OCI-LY3 (cell line): ENCODE measurements at regions not wholly inside any gene's neighbourhood (a gene's known extent, or its start where the extent isn't known, plus 50 kb on each side); places are given as distances from the start of the nearest gene placed in this dataset.
"Not testable (repeated sequence)": the region's sequence is repeated elsewhere in the genome, so short reads cannot be mapped to it uniquely, and the experiment has no call there.

Source experiments
- H2AFZ ChIP-seq: fragments of 200-600, 300-600 bp; shearing (Covaris generic); 2 replicates; pipeline ENCODE4 v1.6.0; 2014; ENCODE audit warnings: antibody characterized with exemption, low read depth, low read length
- H3K27ac ChIP-seq: fragments of 200-600, 300-600 bp; sonication (generic); 2 replicates; pipeline ENCODE4 v1.5.1; 2014; ENCODE audit warnings: mild to moderate bottlenecking, low read length, moderate library complexity, mixed read lengths
- H3K27me3 ChIP-seq: fragments of 200-600, 300-600 bp; sonication (generic); 2 replicates; pipeline ENCODE4 v1.6.1; 2014; ENCODE audit warnings: low read depth, low read length, mixed read lengths
- H3K36me3 ChIP-seq: fragments of 200-600, 300-600 bp; sonication (generic); replicated peaks from 2 replicates; pipeline ENCODE3; 2014; ENCODE audit warnings: low read depth, low read length, mixed read lengths
- H3K4me1 ChIP-seq: fragments of 300-600, 200-600 bp; sonication (generic); 2 replicates; pipeline ENCODE4 v1.6.1; 2014; ENCODE audit warnings: low read length, mixed read lengths
- H3K4me2 ChIP-seq: fragments of 200-600, 300-600 bp; sonication (generic); 2 replicates; pipeline ENCODE4 v1.6.1; 2014; ENCODE audit warnings: low read length, mixed read lengths
- H3K4me3 ChIP-seq: fragments of 300-600, 200-600 bp; sonication (generic); 2 replicates; pipeline ENCODE4 v1.5.1; 2014; ENCODE audit warnings: antibody characterized with exemption, mild to moderate bottlenecking, low read length, moderate library complexity
- H3K79me2 ChIP-seq: fragments of 300-600, 200-600 bp; shearing (Covaris generic); 2 replicates; pipeline ENCODE4 v1.6.1; 2014; ENCODE audit warnings: mild to moderate bottlenecking, low read length, mixed read lengths
- H3K9ac ChIP-seq: fragments of 300-600, 200-600 bp; shearing (Covaris generic); 2 replicates; pipeline ENCODE4 v1.6.0; 2014; ENCODE audit warnings: mild to moderate bottlenecking, low read length, moderate library complexity
- H3K9me3 ChIP-seq: fragments of 200-600, 300-600 bp; shearing (Covaris generic); 2 replicates; pipeline ENCODE4 v1.6.1; 2014; ENCODE audit warnings: low read length, mixed read lengths; ENCODE audit not compliant: insufficient read depth
- H4K20me1 ChIP-seq: fragments of 200-600, 300-600 bp; sonication (generic); 2 replicates; pipeline ENCODE4 v1.6.1; 2016; ENCODE audit warnings: low read length, mixed read lengths; ENCODE audit not compliant: insufficient read depth
- CTCF ChIP-seq: fragments of 200-600, 300-600 bp; sonication (generic); IDR thresholded peaks from 2 replicates; pipeline ENCODE4 v1.5.1; 2014; ENCODE audit warnings: antibody characterized with exemption, low read length, low read depth
- EZH2phosphoT487 ChIP-seq: fragments of 200-600 bp; shearing (Covaris generic); IDR thresholded peaks from 2 replicates; pipeline ENCODE4 v1.6.1; 2018; ENCODE audit warnings: antibody characterized with exemption, mixed run types, low read depth

- H3K9ac ChIP-seq: peak overlapping the region; percentile 45
- no peaks in the 10 kb centered on the region for H3K27me3 ChIP-seq
- no peaks in the 10 kb centered on the region for H4K20me1 ChIP-seq
- H3K27ac ChIP-seq: peak overlapping the region; percentile 95
- H3K36me3 ChIP-seq: no peaks in the 10 kb centered on the region
- TF ChIP-seq EZH2phosphoT487 (no peak), CTCF (no peak)
- peak overlapping the region; percentile 35; the same call in 1 of the 2 replicates for H2AFZ ChIP-seq
- peak overlapping the region; percentile 69 for H3K4me2 ChIP-seq
- H3K79me2 ChIP-seq: no peaks in the 10 kb centered on the region
- peaks cover 57% of the 10 kb centered on the region for H3K4me1 ChIP-seq
- H3K4me3 ChIP-seq: 0 out of 2 replicates have a peak overlapping the region, but pooled peaks have one; percentile 14
- no peaks in the 10 kb centered on the region for H3K9me3 ChIP-seq
Measured at GRCh38 chr14:24700511-24700910, 66.5 kb upstream of the GZMB start.

GRCh38 chr14:24699052-24699451 is 65.1 kb upstream of the GZMB start:
- Histone ChIP-seq H3K27ac (peak overlapping the region; percentile 95), H3K4me2 (peak overlapping the region; percentile 69), H3K27me3 (no peaks in the 10 kb centered on the region), H2AFZ (no peak overlapping the region), H3K9me3 (no peaks in the 10 kb centered on the region), H4K20me1 (no peaks in the 10 kb centered on the region), H3K9ac (peak overlapping the region; percentile 45), H3K4me3 (peak overlapping the region; percentile 28), H3K36me3 (no peaks in the 10 kb centered on the region), H3K4me1 (peaks cover 53% of the 10 kb centered on the region), H3K79me2 (no peaks in the 10 kb centered on the region)
- TF ChIP-seq EZH2phosphoT487: no peak
- TF ChIP-seq CTCF: no peak

GRCh38 chr14:24696280-24696920 is 62.4 kb upstream of the GZMB start:
- H3K27ac ChIP-seq, H3K9me3 ChIP-seq, H3K4me2 ChIP-seq, H3K79me2 ChIP-seq, H3K4me3 ChIP-seq, H3K36me3 ChIP-seq, H3K27me3 ChIP-seq, H3K9ac ChIP-seq, H2AFZ ChIP-seq, H4K20me1 ChIP-seq: not testable (repeated sequence)
- H3K4me1 ChIP-seq: peaks cover 56% of the 10 kb centered on the region

- Histone ChIP-seq H4K20me1 (no peaks in the 10 kb centered on the region), H3K27ac (0 out of 2 replicates have a peak overlapping the region, but pooled peaks have one; percentile 3), H3K9me3 (no peaks in the 10 kb centered on the region), H3K36me3 (no peaks in the 10 kb centered on the region), H3K4me3 (no peak overlapping the region), H3K4me2 (peak overlapping the region; percentile 42), H3K9ac (no peak overlapping the region; the same call in 1 of the 2 replicates), H3K27me3 (no peaks in the 10 kb centered on the region), H2AFZ (peak overlapping the region; percentile 92), H3K4me1 (peaks cover 57% of the 10 kb centered on the region), H3K79me2 (no peaks in the 10 kb centered on the region)
- TF ChIP-seq CTCF (no peak), EZH2phosphoT487 (no peak)
Measured at GRCh38 chr14:24695265-24696241, 61.6 kb upstream of the GZMB start.
